ENCODE measurements at regions not wholly inside any gene's neighbourhood (a gene's known extent, or its start where the extent isn't known, plus 50 kb on each side); places are given as distances from the start of the nearest gene placed in this dataset.

DNA sequence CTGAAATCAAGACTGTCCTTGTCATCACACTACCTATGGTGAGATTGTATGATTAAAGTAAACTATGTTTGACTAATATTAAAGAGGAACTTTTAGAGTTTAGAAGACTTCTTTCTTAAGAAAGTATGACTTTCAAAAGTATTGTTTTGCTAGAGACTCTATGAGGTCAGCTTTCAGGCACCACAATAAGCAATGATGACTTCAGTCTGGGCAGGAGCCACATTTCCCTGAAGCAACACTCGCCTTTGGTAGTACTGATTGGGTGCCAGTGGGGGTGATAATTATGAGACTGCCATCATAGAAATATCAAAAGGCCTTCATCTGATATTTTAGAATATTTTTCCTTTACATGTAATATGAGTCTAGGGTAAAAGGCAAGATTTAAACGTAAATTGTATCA is 212.6 kb downstream of the DTHD1 start:
- no peak for ATAC-seq

GRCh38 chr4:36494747-36495146 is 213.3 kb downstream of the DTHD1 start:
- no peak for ATAC-seq

- ATAC-seq, result peak; percentile 42
Measured at GRCh38 chr4:36502350-36502749, 220.9 kb downstream of the DTHD1 start.

GRCh38 chr4:36508394-36508793 is 227.0 kb downstream of the DTHD1 start:
- ATAC-seq, result no peak

- no peak for ATAC-seq
Measured at GRCh38 chr4:36509845-36510244, 228.4 kb downstream of the DTHD1 start.

- ATAC-seq, result no peak
Measured at GRCh38 chr4:36511785-36512184, 230.4 kb downstream of the DTHD1 start.

DNA sequence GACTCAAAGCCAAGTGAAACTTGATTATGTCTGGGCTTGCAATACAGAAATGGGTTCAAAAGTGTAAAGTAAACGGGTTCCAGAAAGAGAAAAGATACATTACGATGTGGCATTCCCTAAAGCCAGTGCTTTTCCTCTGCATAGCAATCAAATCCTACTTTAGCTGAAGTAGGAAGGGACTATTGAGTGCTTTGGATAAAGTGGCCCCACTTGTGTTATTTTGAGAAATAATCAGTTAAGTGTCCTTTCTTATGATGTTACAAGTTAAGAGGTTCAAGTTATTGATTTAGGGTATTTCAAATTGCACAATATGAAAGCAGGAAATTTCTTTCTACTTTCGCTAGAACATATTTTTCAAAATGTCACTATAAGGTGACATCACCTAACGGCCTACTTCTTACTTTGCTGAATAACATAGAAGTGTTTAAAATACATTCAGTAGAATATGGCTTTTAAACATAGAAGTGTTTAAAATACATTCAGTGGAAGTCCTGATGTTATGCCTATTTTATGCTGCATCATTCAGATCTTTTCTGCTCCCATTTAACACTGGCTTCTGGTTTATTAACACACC is 235.2 kb downstream of the DTHD1 start:
- ATAC-seq, result no peak

DNA sequence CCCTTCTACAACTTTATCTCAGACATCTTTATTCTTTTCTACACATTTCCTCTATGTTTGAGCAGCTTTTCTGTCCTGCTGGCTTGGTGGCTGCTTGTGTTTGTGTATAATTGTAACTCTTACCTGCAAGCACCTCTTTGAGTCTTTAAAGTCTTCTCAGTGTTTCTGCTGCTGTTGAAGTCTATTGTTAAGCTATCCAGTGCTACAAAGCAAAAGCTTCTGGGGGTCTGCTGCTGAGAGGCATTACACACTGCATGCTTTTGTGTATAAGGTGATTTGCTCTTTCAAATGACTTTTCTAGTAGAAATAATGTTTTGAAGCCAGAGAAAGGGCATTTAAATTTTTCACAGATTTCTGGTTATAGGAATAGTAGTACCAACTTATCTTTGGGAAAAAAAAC is 241.8 kb downstream of the DTHD1 start:
- ATAC-seq, result no peak

DNA sequence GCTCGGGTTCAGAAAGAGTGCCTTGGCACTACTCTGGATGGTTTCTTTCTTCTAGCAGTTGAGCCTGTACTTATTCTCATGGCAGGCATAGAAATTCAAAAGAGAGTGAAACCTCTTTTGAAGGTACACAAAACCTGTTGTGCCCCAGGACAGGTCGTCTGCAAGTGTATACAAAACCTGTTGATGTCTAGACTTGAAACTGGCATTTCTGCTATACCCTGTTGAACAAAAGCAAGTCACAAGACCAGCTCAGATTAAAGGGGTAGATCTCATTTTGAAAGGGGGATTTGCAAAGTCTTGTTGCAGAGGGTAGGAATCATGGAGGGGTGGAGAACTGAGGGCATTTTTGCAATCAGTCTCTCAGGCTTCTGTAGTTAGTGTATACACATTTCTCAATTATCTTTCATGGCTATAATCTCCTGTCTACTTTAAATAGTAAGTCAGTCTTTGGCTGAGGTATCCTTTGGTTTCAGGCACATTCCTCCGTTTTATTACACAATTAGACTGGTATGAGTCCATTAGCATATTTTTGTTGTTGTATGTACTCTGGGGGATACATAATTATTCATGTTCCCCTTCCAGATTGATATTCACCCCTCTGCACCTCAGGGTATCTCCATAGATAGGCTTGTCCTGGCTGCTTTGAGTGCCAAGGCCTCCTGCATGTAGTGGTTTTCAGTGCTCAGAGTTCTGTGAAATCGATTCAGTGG is 251.4 kb downstream of the DTHD1 start:
- ATAC-seq, result peak; percentile 88

GRCh38 chr4:36533944-36534343 is 252.5 kb downstream of the DTHD1 start:
- ATAC-seq, result peak; percentile 55

- no peak for ATAC-seq
Measured at GRCh38 chr4:36547383-36547782, 266.0 kb downstream of the DTHD1 start.

DNA sequence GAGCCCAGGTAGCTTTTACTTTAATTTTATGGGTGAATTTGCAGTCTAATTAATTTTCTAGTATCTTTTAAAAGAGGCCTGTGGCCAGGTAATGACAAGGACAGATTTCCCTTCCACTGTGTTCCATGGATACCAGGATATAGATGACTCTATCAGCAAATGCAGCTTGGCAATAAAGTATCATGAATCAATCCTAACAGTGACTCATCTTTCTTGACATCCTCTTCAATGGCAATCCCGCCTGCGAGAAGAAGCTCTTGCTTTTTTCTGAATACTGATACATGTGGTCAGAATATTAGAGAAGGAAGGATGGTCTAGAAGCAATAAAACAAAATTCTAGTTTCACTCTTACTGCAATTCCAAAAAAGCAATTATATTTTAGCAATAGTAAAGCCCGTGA is 267.8 kb downstream of the DTHD1 start:
- no peak for ATAC-seq

DNA sequence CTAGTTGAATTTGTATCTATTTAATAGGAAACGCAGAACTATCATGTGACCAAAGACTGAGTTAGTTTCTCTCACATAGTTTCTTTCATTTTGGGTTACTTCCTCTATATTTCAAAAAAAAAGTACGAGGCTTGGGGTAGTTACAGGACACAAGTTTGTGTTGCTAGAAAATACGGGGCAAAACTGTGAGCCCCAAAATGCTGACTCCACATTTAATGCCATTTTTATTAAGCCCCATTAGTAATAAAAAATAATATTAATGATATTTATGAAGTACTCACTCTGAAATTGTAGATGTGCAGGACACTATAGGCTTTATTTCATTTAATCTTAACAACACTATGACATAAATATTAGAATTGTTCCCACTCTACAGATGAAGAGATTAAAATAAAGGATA is 268.6 kb downstream of the DTHD1 start:
- ATAC-seq, result no peak

- ATAC-seq, result no peak
Measured at GRCh38 chr4:36551697-36552214, 270.3 kb downstream of the DTHD1 start.

DNA sequence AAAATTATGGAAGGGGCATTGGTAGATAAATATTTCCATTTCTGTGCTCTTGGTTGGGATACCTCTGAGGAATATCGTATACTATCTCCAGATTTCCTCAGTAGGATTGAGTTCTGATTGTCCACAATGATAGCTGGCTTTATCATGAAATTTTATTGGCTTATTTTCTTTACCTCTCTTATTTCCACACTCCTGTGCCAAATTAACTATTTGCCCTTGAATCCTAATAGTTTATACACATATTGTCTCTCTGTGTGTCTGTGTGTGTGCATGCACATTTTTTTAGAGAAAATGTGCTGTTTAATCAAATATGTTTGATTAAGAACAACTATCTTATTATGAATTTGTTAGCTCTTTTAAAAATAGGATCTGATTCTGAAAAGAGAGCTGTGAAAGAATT is 271.6 kb downstream of the DTHD1 start:
- no peak for ATAC-seq

DNA sequence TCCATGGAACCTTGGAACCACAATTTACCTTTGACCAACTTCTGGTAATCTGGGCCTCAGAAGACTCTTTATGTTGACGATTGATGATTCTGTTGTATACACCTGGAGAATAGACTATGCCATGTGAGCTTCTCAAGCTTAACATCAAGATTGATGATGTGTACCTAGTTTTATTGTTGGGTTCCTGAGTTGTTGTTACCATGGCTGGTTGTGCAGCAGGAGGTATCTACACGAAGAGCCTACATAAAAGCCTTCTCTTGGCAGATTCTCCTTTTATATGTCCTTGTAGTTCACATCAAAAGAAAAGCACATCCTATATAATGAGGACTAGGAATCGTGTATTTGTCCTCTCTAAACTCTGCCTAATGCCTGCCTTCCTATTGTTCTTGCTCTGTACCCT is 272.0 kb downstream of the DTHD1 start:
- no peak for ATAC-seq

- no peak for ATAC-seq
Measured at GRCh38 chr4:36556984-36557383, 275.6 kb downstream of the DTHD1 start.

DNA sequence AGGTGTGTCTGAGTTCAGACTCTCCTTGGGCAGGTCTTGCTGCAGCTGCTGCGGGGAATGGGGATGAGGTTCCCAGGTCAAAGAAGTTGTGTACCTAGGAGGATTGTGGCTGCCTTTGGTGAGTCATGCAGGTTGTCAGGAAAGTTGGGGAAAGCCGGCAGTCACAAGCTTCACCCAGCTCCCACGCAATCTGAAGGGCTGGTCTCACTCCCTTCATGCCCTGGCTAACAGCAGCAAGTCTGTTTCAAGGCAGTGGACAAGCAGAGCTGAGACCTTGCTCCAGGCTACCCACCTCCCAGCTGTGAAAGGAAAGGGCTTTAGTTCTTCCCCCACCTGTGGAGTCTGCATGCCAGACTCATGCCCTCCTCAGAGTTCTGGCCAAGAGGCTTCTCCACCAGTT is 287.2 kb downstream of the DTHD1 start:
- ATAC-seq, result no peak

GRCh38 chr4:36573441-36573840 is 292.0 kb downstream of the DTHD1 start:
- no peak for ATAC-seq

GRCh38 chr4:36574816-36575215 is 293.4 kb downstream of the DTHD1 start:
- ATAC-seq, result no peak

GRCh38 chr4:36582198-36582597 is 300.8 kb downstream of the DTHD1 start:
- ATAC-seq, result peak; percentile 97

DNA sequence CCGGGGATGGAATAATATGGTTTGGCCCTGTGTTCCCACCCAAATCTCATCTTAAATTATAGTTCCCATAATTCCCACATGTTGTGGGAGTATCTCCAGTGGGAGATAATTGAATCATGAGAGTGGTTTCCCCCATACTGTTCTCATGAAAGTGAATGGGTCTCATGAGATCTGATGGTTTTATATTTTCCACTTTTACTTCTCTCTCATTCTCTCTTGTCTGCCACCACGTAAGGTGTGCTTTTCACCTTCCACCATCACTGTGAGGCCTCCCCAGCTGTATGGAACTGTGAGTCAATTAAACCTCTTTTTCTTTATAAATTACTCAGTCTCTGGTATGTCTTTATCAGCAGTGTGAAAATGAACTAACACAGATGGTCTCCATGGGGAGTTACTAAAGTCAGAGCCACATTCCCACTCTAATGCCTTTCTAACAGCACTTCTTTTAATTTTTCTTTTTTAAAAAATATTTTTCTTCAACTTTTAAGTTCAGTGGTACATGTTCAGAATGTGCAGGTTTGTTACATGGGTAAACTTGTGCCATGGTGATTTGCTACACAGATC is 306.6 kb downstream of the DTHD1 start:
- ATAC-seq, result no peak

DNA sequence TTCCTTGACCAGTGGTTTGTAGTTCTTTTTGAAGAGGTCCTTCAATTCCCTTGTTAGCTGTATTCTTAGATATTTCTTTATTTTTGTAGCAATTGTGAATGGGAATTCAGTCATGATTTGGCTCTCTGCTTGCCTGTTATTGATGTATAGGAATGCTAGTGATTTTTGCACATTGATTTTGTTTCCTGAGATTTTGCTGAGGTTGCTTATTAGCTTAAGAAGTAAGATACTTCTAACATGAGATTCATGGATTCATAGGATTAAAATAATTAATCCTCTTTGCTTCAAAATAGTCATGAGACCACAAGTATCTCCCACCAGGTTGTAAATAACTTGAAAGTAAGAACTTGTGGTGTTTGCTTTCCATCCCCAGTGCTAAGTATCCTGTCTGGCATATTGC is 308.9 kb downstream of the DTHD1 start:
- no peak for ATAC-seq

GRCh38 chr4:36601864-36602495 is 320.6 kb downstream of the DTHD1 start:
- no peak for ATAC-seq
